ENCODE measurements at regions not wholly inside any gene's neighbourhood (a gene's known extent, or its start where the extent isn't known, plus 50 kb on each side); places are given as distances from the start of the nearest gene placed in this dataset.

DNA sequence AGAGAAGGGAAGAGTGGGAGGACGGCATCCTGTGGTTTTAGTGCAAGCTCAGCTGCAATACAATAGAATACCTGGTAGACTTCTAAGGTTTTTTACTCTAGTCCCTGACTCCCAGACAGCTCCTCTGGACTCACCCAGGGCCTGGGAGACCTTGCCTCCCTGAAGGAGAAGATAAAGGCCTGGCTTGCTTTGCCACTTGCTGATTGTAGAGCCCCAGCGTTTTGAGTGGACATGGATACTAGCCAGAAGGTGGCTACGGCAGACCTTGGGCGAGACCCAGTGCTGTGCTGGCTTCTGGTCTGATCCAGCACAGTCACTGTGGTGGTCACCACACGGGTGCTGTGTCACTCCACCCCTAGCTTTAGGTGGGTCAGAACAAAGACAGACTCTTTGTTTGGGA is 72.2 kb upstream of the TTC14 start:
- H2AFZ ChIP-seq (ENCODE audit: insufficient read depth, low read depth, low read length, poor library complexity, severe bottlenecking), result no peak overlapping the region
- no peak overlapping the region for H3K4me2 ChIP-seq (replicated peaks; ENCODE audit: low read depth, low read length, poor library complexity, severe bottlenecking)
- Mint-ChIP-seq H3K9me3 (ENCODE audit: insufficient read depth) (no peaks in the 10 kb centered on the region), H3K4me3 (no peak overlapping the region), H3K27me3 (no peaks in the 10 kb centered on the region), H3K4me1 (no peaks in the 10 kb centered on the region), H3K27ac (no peak overlapping the region)
- ChIA-PET POLR2A (no interaction called here), CTCF (no interaction called here)
- DNase-seq (no peak), ATAC-seq (ENCODE audit: low read depth) (no peak)
- H3K9me3 ChIP-seq (ENCODE audit: control extremely low read depth in 1 of 3, control insufficient read depth in 2 of 3, insufficient read depth in 1 of 3, low read length in 2 of 3), result peaks cover 0 to 13% (median 0%) of the 10 kb centered on the region in 3 donors
- no peak overlapping the region for H3K4me3 ChIP-seq (ENCODE audit: control extremely low read depth in 1 of 5, extremely low read depth in 1 of 5, insufficient read depth in 1 of 5, low read depth in 2 of 5, low read length in 4 of 5)
- H4K20me1 ChIP-seq (ENCODE audit: control insufficient read depth, insufficient read depth, low read length, poor library complexity, severe bottlenecking), result no peaks in the 10 kb centered on the region
- H3K9ac ChIP-seq (ENCODE audit: low read length), result no peak overlapping the region
- no peak overlapping the region for H3K27ac ChIP-seq (ENCODE audit: low read length in 2 of 2)
- WGBS (ENCODE audit: insufficient coverage), result 84% methylated on average over 4 of the region's 5 CpGs
- intact Hi-C loops (cut with micrococcal nuclease), result no loop called here
- no peaks in the 10 kb centered on the region for H3K36me3 ChIP-seq (replicated peaks in 1 of 2; ENCODE audit: control extremely low read depth in 1 of 2, control insufficient read depth in 1 of 2, extremely low read depth in 1 of 2, insufficient read depth in 2 of 2, low read length in 1 of 2)
- H3K79me2 ChIP-seq (ENCODE audit: control insufficient read depth, insufficient read depth, low read length), result no peaks in the 10 kb centered on the region
- no peaks in the 10 kb centered on the region for H3K27me3 ChIP-seq (replicated peaks in 1 of 4; ENCODE audit: control extremely low read depth in 1 of 4, control insufficient read depth in 3 of 4, insufficient read depth in 4 of 4, low read length in 3 of 4)
- TF ChIP-seq EZH2 (IDR thresholded peaks at IDR 0.05; ENCODE audit: borderline replicate concordance, insufficient read depth, low read depth, low read length, poor library complexity, severe bottlenecking), result no peak
- TF ChIP-seq, protein P1, sequence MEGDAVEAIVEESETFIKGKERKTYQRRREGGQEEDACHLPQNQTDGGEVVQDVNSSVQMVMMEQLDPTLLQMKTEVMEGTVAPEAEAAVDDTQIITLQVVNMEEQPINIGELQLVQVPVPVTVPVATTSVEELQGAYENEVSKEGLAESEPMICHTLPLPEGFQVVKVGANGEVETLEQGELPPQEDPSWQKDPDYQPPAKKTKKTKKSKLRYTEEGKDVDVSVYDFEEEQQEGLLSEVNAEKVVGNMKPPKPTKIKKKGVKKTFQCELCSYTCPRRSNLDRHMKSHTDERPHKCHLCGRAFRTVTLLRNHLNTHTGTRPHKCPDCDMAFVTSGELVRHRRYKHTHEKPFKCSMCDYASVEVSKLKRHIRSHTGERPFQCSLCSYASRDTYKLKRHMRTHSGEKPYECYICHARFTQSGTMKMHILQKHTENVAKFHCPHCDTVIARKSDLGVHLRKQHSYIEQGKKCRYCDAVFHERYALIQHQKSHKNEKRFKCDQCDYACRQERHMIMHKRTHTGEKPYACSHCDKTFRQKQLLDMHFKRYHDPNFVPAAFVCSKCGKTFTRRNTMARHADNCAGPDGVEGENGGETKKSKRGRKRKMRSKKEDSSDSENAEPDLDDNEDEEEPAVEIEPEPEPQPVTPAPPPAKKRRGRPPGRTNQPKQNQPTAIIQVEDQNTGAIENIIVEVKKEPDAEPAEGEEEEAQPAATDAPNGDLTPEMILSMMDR (IDR thresholded peaks at IDR 0.05), result no peak
- no peaks in the 10 kb centered on the region for H3K4me1 ChIP-seq (ENCODE audit: control insufficient read depth in 2 of 2, insufficient read depth in 2 of 2, low read length in 2 of 2)

DNA sequence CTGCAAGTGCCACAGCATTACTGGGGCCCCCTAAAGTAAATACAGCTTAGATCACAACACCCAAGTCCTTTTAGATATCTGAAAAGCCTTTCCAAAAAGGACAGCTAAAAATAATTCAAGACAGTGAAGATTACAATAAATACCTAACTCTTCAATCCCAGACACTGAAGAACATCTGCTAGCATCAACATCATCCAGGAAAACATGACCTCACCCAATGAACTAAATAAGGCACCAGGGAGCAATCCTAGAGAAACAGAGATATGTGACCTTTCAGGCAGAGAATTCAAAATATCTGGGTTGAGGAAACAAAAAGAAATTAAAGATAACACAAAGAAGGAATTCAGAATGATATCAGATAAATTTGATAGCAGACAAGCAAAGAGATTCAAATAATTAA is 71.7 kb upstream of the TTC14 start:
- no peak overlapping the region for H3K4me3 Mint-ChIP-seq

More for the DNA sequence above, 71.7 kb upstream of the TTC14 start:
- intact Hi-C loops (cut with micrococcal nuclease), result no loop called here
- no peaks in the 10 kb centered on the region for H3K36me3 ChIP-seq (replicated peaks in 1 of 2; ENCODE audit: control extremely low read depth in 1 of 2, control insufficient read depth in 1 of 2, extremely low read depth in 1 of 2, insufficient read depth in 2 of 2, low read length in 1 of 2)
- CTCF ChIA-PET, result no interaction called here
- ATAC-seq (ENCODE audit: low read depth) (no peak), DNase-seq (no peak)
- H3K27ac ChIP-seq (ENCODE audit: low read length in 2 of 2), result no peak overlapping the region
- no peaks in the 10 kb centered on the region for H3K79me2 ChIP-seq (ENCODE audit: control insufficient read depth, insufficient read depth, low read length)
- no peak overlapping the region for H3K27ac Mint-ChIP-seq
- TF ChIP-seq, protein P1 (IDR thresholded peaks at IDR 0.05), result no peak
- no peak for TF ChIP-seq EZH2 (IDR thresholded peaks at IDR 0.05; ENCODE audit: borderline replicate concordance, insufficient read depth, low read depth, low read length, poor library complexity, severe bottlenecking)
- H3K4me1 ChIP-seq (ENCODE audit: control insufficient read depth in 2 of 2, insufficient read depth in 2 of 2, low read length in 2 of 2), result no peaks in the 10 kb centered on the region
- H3K4me3 ChIP-seq (ENCODE audit: control extremely low read depth in 1 of 5, extremely low read depth in 1 of 5, insufficient read depth in 1 of 5, low read depth in 2 of 5, low read length in 4 of 5), result no peak overlapping the region
- H3K9me3 ChIP-seq (ENCODE audit: control extremely low read depth in 1 of 3, control insufficient read depth in 2 of 3, insufficient read depth in 1 of 3, low read length in 2 of 3), result peaks cover 0 to 13% (median 0%) of the 10 kb centered on the region in 3 donors
- no peaks in the 10 kb centered on the region for H4K20me1 ChIP-seq (ENCODE audit: control insufficient read depth, insufficient read depth, low read length, poor library complexity, severe bottlenecking)
- H3K27me3 ChIP-seq (replicated peaks in 1 of 4; ENCODE audit: control extremely low read depth in 1 of 4, control insufficient read depth in 3 of 4, insufficient read depth in 4 of 4, low read length in 3 of 4), result no peaks in the 10 kb centered on the region
- H3K9me3 Mint-ChIP-seq (ENCODE audit: insufficient read depth), result no peaks in the 10 kb centered on the region
- H2AFZ ChIP-seq (ENCODE audit: insufficient read depth, low read depth, low read length, poor library complexity, severe bottlenecking), result no peak overlapping the region
- H3K27me3 Mint-ChIP-seq, result no peaks in the 10 kb centered on the region
- H3K4me1 Mint-ChIP-seq, result no peaks in the 10 kb centered on the region
- H3K4me2 ChIP-seq (replicated peaks; ENCODE audit: low read depth, low read length, poor library complexity, severe bottlenecking), result no peak overlapping the region
- H3K9ac ChIP-seq (ENCODE audit: low read length), result no peak overlapping the region
- POLR2A ChIA-PET, result no interaction called here
